Right lobe of liver (tissue), 6 donors: ENCODE measurements at regions not wholly inside any gene's neighbourhood (a gene's known extent, or its start where the extent isn't known, plus 50 kb on each side); places are given as distances from the start of the nearest gene placed in this dataset.

Experiments
- ATAC-seq, 4 donors: fragments of 200-7000 bp; cut with Tn5 transposase; one replicate each; pipeline ENCODE4 v1.9.1; 2020; ENCODE audit warnings: mild to moderate bottlenecking in 4 of 4, moderate library complexity in 4 of 4
- DNase-seq, 3 donors: peaks; one replicate each; pipeline ENCODE4 v3.0.0-alpha.2; 2020
- H3K27ac ChIP-seq, 3 donors: fragments of 200-600 bp; one replicate each; pipeline ENCODE4 v1.8.0; 2022
- H3K27me3 ChIP-seq, 2 donors: fragments of 200-600 bp; one replicate each; pipeline ENCODE4 v1.8.0; 2022
- H3K36me3 ChIP-seq, 4 donors: fragments of 200-600 bp; sonication (generic) in 1 of 4; one replicate each; pipeline versions ENCODE4 v1.5.1 to v1.8.0; 2017 to 2022; ENCODE audit warnings: control low read depth in 1 of 4
- H3K4me1 ChIP-seq, 4 donors: fragments of 200-600 bp; sonication (generic) in 1 of 4; one replicate each; pipeline versions ENCODE4 v1.5.1 to v1.8.0; 2017 to 2022; ENCODE audit warnings: control low read depth in 1 of 4
- H3K4me3 ChIP-seq, 3 donors: fragments of 200-600 bp; one replicate each; pipeline ENCODE4 v1.8.0; 2022
- H3K9me3 ChIP-seq, 4 donors: fragments of 200-600 bp; sonication (generic) in 1 of 4; one replicate each; pipeline versions ENCODE4 v1.5.1 to v1.8.0; 2017 to 2022; ENCODE audit warnings: control low read depth in 1 of 4
- POLR2A ChIP-seq: fragments of 450-650 bp; IDR thresholded peaks from one replicate; pipeline ENCODE4 v1.6.1; 2017; ENCODE audit warnings: antibody characterized with exemption, mild to moderate bottlenecking
- whole genome bisulfite sequencing: methylation state at CpG from one replicate; pipeline ENCODE4 v1.1.6; 2018; ENCODE audit warnings: low coverage, low lambda C conversion rate; ENCODE audit not compliant: insufficient coverage; ENCODE audit errors: missing lambda C conversion rate; 5-methylcytosine and 5-hydroxymethylcytosine counted together
- intact Hi-C, 2 donors: fragments of 100-400 bp; cut with DNase I; formaldehyde crosslinking; loops; one replicate each; pipeline versions ENCODE4 v1.11.2 to v1.14.1; 2022
- TF ChIP-seq, protein P1 (sequence below), 4 donors: fragments of 200-600 bp in 3 of 4; fragments of 450-650 bp in 1 of 4; IDR thresholded peaks; one replicate each; pipeline versions ENCODE4 v1.5.1 to v1.8.0; 2016 to 2022; ENCODE audit warnings: antibody characterized with exemption in 4 of 4, mild to moderate bottlenecking in 2 of 4
- donor health status: DM: no; HTN: yes; CAD: no.
- donor health status: DM: no; HTN: no; CAD: no.
- donor health status: DM: no; HTN: no; CAD: no.
- donor health status: DM: no; HTN: yes; CAD: no.
- donor health status: DM: no; HTN: yes; CAD: no.

DNA sequence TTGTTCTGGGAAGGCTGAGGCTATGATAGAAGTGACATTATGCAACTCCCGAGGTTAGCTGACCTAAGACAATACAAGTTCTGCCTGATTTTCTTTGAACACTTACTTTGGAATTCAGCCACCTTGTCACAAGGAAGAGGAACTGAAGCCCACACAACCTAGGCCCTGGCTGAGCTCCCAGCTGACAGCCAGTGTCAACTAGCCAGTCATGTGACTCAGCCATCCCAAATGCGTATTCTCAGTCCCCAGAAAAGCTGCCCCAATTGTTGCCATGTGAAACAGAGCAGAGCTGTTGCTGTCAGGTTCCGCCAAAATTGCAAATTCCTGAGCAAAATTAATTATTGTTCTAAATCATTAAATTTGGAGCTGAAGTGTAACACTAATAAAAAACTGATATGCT is 1010.0 kb downstream of the XPNPEP1 start:
- TF ChIP-seq, protein P1, sequence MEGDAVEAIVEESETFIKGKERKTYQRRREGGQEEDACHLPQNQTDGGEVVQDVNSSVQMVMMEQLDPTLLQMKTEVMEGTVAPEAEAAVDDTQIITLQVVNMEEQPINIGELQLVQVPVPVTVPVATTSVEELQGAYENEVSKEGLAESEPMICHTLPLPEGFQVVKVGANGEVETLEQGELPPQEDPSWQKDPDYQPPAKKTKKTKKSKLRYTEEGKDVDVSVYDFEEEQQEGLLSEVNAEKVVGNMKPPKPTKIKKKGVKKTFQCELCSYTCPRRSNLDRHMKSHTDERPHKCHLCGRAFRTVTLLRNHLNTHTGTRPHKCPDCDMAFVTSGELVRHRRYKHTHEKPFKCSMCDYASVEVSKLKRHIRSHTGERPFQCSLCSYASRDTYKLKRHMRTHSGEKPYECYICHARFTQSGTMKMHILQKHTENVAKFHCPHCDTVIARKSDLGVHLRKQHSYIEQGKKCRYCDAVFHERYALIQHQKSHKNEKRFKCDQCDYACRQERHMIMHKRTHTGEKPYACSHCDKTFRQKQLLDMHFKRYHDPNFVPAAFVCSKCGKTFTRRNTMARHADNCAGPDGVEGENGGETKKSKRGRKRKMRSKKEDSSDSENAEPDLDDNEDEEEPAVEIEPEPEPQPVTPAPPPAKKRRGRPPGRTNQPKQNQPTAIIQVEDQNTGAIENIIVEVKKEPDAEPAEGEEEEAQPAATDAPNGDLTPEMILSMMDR (IDR thresholded peaks at IDR 0.05), result no peak
- no peak for TF ChIP-seq POLR2A
- no peaks in the 10 kb centered on the region for H3K36me3 ChIP-seq

DNA sequence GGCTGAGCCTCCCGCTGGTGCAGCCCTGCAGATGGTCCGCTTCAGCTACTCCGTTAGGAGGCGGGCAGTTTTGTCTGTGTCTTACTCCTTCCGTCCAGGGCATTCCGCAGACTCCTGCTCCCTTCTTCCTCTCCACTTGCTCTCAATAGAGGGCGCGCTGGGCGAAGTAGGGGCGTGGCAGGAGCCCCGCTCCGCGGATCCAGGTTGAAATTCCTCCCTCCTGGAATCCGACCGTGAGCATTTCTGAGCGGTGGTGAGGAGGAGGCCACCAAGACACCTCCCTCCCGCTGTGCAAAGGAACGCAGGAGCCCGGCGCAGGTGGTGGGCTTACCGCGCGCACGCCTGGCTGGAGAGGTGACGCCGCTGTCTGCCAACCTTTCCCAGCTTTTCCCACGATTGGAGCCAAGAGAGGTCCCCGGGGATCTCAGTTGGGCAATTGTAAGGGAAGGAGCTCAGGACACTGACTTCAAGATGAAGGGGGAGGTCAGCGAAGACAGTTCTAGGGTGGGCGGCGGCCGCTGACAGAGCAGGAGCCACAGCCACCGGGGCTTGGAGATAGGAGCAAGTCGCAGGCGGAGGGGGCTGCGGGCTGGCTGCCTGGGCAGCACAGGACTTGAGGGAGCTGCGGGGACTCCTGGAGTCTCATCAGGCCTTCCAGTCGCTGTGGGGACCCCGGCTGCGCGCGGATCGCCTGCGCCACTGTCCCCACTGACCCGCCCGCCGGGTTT is 1011.3 kb downstream of the XPNPEP1 start:
- 3% methylated on average over 29 of the region's 47 CpGs for WGBS
- no peak overlapping the region for H3K27ac ChIP-seq
- intact Hi-C loops, result no loop called here
- no peaks in the 10 kb centered on the region for H3K9me3 ChIP-seq
- DNase-seq, result peak; percentile 52 to 64 (median 62)
- no peaks in the 10 kb centered on the region for H3K36me3 ChIP-seq
- peaks cover 0 to 5% (median 0%) of the 10 kb centered on the region in 4 donors for H3K4me1 ChIP-seq
- peak; percentile 70 to 92 (median 82) for ATAC-seq
- TF ChIP-seq, protein P1 (IDR thresholded peaks at IDR 0.05), result peak in 3 of 4 donors; percentile 39 to 58 (median 47)
- TF ChIP-seq POLR2A, result no peak
- peak overlapping the region; percentile 14 to 46 (median 24) for H3K4me3 ChIP-seq
- no peaks in the 10 kb centered on the region for H3K27me3 ChIP-seq

More for the DNA sequence above, 1010.0 kb downstream of the XPNPEP1 start:
- DNase-seq (no peak), ATAC-seq (no peak)
- 54% methylated on average over 3 of the region's 3 CpGs for WGBS
- H3K27ac ChIP-seq, result no peak overlapping the region
- intact Hi-C loops, result no loop called here
- H3K27me3 ChIP-seq, result no peaks in the 10 kb centered on the region
- no peaks in the 10 kb centered on the region for H3K9me3 ChIP-seq
- peaks cover 0 to 5% (median 0%) of the 10 kb centered on the region in 4 donors for H3K4me1 ChIP-seq
- H3K4me3 ChIP-seq, result no peak overlapping the region

DNA sequence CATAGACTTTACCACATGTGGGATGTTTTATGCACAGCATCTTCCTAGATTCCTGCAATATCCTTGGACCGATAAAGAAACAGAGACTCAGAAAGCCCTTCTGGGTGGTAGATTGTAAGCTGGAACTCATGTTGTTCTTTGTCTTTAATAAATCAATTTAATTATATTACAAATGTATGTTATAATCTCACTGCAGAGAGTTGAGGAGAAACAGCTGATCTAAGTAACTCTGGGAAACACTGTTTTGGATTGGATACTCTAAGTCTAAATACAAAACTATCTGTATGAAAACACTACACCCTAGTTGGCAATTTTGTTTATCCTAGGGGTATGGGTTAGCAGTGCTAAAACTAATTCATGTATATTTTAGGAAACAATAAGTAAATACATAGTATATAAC is 1015.2 kb downstream of the XPNPEP1 start:
- intact Hi-C loops, result no loop called here
- TF ChIP-seq, protein P1 (IDR thresholded peaks at IDR 0.05), result no peak
- no peak for TF ChIP-seq POLR2A

DNA sequence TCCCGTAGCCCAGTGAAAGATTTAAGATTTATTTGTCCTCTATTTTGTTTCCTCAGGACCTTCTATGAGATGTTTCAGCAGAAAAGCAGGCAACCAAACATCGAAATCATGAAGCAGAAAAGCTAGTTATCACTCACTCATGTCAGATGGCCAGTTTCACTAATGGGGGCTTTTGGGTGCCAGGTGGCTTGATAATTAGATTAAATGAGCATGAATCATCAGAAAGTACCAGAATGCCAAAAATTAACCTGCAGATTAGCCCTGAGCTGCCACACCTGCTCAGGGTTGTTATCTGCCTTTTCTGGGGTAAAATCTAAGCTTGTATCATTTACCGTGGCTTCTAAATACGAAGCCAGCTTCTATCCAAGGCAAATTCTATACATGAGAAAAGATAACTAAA is 1017.5 kb downstream of the XPNPEP1 start:
- H3K4me1 ChIP-seq, result no peaks in the 10 kb centered on the region
- H3K4me3 ChIP-seq, result no peak overlapping the region
- no peak overlapping the region for H3K27ac ChIP-seq
- no peaks in the 10 kb centered on the region for H3K36me3 ChIP-seq
- H3K27me3 ChIP-seq, result no peaks in the 10 kb centered on the region
- WGBS, result 49% methylated on average over 4 of the region's 4 CpGs
- ATAC-seq (no peak), DNase-seq (no peak)
- TF ChIP-seq POLR2A, result no peak
- TF ChIP-seq, protein P1 (IDR thresholded peaks at IDR 0.05), result no peak
- H3K9me3 ChIP-seq, result no peaks in the 10 kb centered on the region
- intact Hi-C loops, result no loop called here

More for the DNA sequence above, 1015.2 kb downstream of the XPNPEP1 start:
- no peak overlapping the region for H3K27ac ChIP-seq
- H3K36me3 ChIP-seq, result no peaks in the 10 kb centered on the region
- no peaks in the 10 kb centered on the region for H3K9me3 ChIP-seq
- no peak overlapping the region for H3K4me3 ChIP-seq
- ATAC-seq (no peak), DNase-seq (no peak)
- H3K4me1 ChIP-seq, result peaks cover 0 to 5% (median 0%) of the 10 kb centered on the region in 4 donors
- WGBS, result 79% methylated on average over 1 of the region's 1 CpG
- no peaks in the 10 kb centered on the region for H3K27me3 ChIP-seq
